WTC11 (cell line): ENCODE measurements at regions not wholly inside any gene's neighbourhood (a gene's known extent, or its start where the extent isn't known, plus 50 kb on each side); places are given as distances from the start of the nearest gene placed in this dataset.

Experiments used
- MYBL2 ChIP-seq: sonication (generic); formaldehyde crosslinking; IDR thresholded peaks from 2 replicates; pipeline ENCODE4 v1.8.1; 2023; ENCODE audit warnings: mild to moderate bottlenecking, moderate library complexity, missing genetic modification reagents
- NR3C1 ChIP-seq: sonication (generic); formaldehyde crosslinking; conservative IDR thresholded peaks from 2 replicates; pipeline ENCODE4 v1.8.1; 2023; ENCODE audit warnings: low read depth, mild to moderate bottlenecking, missing genetic modification reagents
- TF ChIP-seq, protein P1 (sequence below): fragments of 200-600 bp; IDR thresholded peaks from 2 replicates; pipeline ENCODE4 v1.8.0; 2022; ENCODE audit warnings: antibody characterized with exemption
- TF ChIP-seq, protein P2 (sequence below): sonication (generic); formaldehyde crosslinking; conservative IDR thresholded peaks from 2 replicates; pipeline ENCODE4 v1.8.1; 2022; ENCODE audit warnings: mild to moderate bottlenecking, missing genetic modification reagents

- TF ChIP-seq MYBL2 (no peak), NR3C1 (no peak)
- TF ChIP-seq, protein P1, sequence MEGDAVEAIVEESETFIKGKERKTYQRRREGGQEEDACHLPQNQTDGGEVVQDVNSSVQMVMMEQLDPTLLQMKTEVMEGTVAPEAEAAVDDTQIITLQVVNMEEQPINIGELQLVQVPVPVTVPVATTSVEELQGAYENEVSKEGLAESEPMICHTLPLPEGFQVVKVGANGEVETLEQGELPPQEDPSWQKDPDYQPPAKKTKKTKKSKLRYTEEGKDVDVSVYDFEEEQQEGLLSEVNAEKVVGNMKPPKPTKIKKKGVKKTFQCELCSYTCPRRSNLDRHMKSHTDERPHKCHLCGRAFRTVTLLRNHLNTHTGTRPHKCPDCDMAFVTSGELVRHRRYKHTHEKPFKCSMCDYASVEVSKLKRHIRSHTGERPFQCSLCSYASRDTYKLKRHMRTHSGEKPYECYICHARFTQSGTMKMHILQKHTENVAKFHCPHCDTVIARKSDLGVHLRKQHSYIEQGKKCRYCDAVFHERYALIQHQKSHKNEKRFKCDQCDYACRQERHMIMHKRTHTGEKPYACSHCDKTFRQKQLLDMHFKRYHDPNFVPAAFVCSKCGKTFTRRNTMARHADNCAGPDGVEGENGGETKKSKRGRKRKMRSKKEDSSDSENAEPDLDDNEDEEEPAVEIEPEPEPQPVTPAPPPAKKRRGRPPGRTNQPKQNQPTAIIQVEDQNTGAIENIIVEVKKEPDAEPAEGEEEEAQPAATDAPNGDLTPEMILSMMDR: no peak
- TF ChIP-seq, protein P2, sequence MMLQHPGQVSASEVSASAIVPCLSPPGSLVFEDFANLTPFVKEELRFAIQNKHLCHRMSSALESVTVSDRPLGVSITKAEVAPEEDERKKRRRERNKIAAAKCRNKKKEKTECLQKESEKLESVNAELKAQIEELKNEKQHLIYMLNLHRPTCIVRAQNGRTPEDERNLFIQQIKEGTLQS: no peak
Observed at GRCh38 chr14:54226558-54226957, 170.2 kb upstream of the CDKN3 start.
